Neutrophil (primary cell): ENCODE measurements at regions not wholly inside any gene's neighbourhood (a gene's known extent, or its start where the extent isn't known, plus 50 kb on each side); places are given as distances from the start of the nearest gene placed in this dataset.

Source experiments
- H3K27ac ChIP-seq: fragments of 200-600 bp; sonication (generic); 2 replicates; pipeline ENCODE4 v1.5.1; 2016; ENCODE audit warnings: mild to moderate bottlenecking, moderate library complexity
- H3K27me3 ChIP-seq: fragments of 200-600 bp; sonication (generic); 2 replicates; pipeline ENCODE4 v1.6.0; 2016; ENCODE audit warnings: mild to moderate bottlenecking
- H3K36me3 ChIP-seq: fragments of 200-600 bp; sonication (generic); 2 replicates; pipeline ENCODE4 v1.5.1; 2017
- H3K4me1 ChIP-seq, 2 experiments: fragments of 200-600 bp in 1 of 2; sonication (generic) in 1 of 2; 1 replicate in 1 of 2; 2 replicates in 1 of 2; pipeline versions ENCODE4 v1.5.1 to v1.6.1; 2013 to 2016; ENCODE audit warnings: low read depth in 1 of 2, low read length in 1 of 2, mild to moderate bottlenecking in 1 of 2, moderate library complexity in 1 of 2; ENCODE audit not compliant: control insufficient read depth in 1 of 2, insufficient read depth in 1 of 2
- H3K4me3 ChIP-seq, 2 experiments: fragments of 200-600 bp in 1 of 2; sonication (generic) in 1 of 2; 1 replicate in 1 of 2; 2 replicates in 1 of 2; pipeline ENCODE4 v1.5.1; 2013 to 2016; ENCODE audit warnings: low read depth in 1 of 2, low read length in 1 of 2, mild to moderate bottlenecking in 1 of 2, moderate library complexity in 1 of 2
- H3K9me3 ChIP-seq: fragments of 200-600 bp; sonication (generic); 2 replicates; pipeline ENCODE4 v1.5.1; 2016
- CTCF ChIP-seq: fragments of 200-600 bp; sonication (generic); IDR thresholded peaks from 2 replicates; pipeline ENCODE4 v1.5.1; 2016; ENCODE audit warnings: antibody characterized with exemption

- no peak for TF ChIP-seq CTCF
These were observed 50.5 kb upstream of the PRELP start for GRCh38 chr1:203424861-203425662.

GRCh38 chr1:203425663-203425975 is 50.0 kb upstream of the PRELP start:
- Histone ChIP-seq H3K36me3 (no peaks in the 10 kb centered on the region), H3K4me1 (peaks cover 0 to 3% of the 10 kb centered on the region in 2 experiments), H3K9me3 (no peaks in the 10 kb centered on the region), H3K27ac (no peak overlapping the region), H3K27me3 (peaks cover 72% of the 10 kb centered on the region), H3K4me3 (no peak overlapping the region)
- TF ChIP-seq CTCF: no peak

More at GRCh38 chr1:203424861-203425662, 50.5 kb upstream of the PRELP start:
- Histone ChIP-seq H3K9me3 (no peaks in the 10 kb centered on the region), H3K27ac (no peak overlapping the region), H3K27me3 (peaks cover 66% of the 10 kb centered on the region), H3K4me1 (peaks cover 0 to 3% of the 10 kb centered on the region in 2 experiments), H3K4me3 (no peak overlapping the region), H3K36me3 (no peaks in the 10 kb centered on the region)
